ENCODE measurements at regions not wholly inside any gene's neighbourhood (a gene's known extent, or its start where the extent isn't known, plus 50 kb on each side); places are given as distances from the start of the nearest gene placed in this dataset.

GRCh38 chr5:84961903-84962302 is 577.2 kb upstream of the EDIL3 start:
- TF ChIP-seq CTCF (IDR thresholded peaks at IDR 0.05) (no peak), POLR2A (IDR thresholded peaks at IDR 0.05) (no peak), EP300 (IDR thresholded peaks at IDR 0.05) (no peak)
